ENCODE measurements at regions not wholly inside any gene's neighbourhood (a gene's known extent, or its start where the extent isn't known, plus 50 kb on each side); places are given as distances from the start of the nearest gene placed in this dataset.

GRCh38 chr2:183995632-183996031 lies 602.7 kb upstream of the ZNF804A start:
- TF ChIP-seq CTCF (IDR thresholded peaks at IDR 0.05) (no peak), POLR2A (IDR thresholded peaks at IDR 0.05) (no peak), POLR2AphosphoS5 (IDR thresholded peaks at IDR 0.05) (no peak)
